ENCODE measurements at regions not wholly inside any gene's neighbourhood (a gene's known extent, or its start where the extent isn't known, plus 50 kb on each side); places are given as distances from the start of the nearest gene placed in this dataset.

- Histone ChIP-seq H3K4me1 (ENCODE audit: control insufficient read depth in 1 of 2, insufficient read depth in 2 of 2, low read length in 2 of 2) (no peaks in the 10 kb centered on the region), H3K4me3 (replicated peaks in 1 of 3; ENCODE audit: low read depth in 2 of 3, low read length in 3 of 3) (no peak overlapping the region), H3K36me3 (replicated peaks in 1 of 2; ENCODE audit: control insufficient read depth in 1 of 2, insufficient read depth in 2 of 2, low read length in 2 of 2) (no peaks in the 10 kb centered on the region), H4K20me1 (ENCODE audit: insufficient read depth, low read length) (no peaks in the 10 kb centered on the region), H2AFZ (ENCODE audit: insufficient read depth, low read depth, low read length, poor library complexity, severe bottlenecking) (no peak overlapping the region), H3K4me2 (replicated peaks; ENCODE audit: extremely low read depth, low read length, poor library complexity, severe bottlenecking) (no peak overlapping the region), H3K9ac (ENCODE audit: insufficient read depth, low read length, poor library complexity, severe bottlenecking) (no peak overlapping the region), H3K9me3 (replicated peaks in 1 of 2; ENCODE audit: control insufficient read depth in 1 of 2, insufficient read depth in 1 of 2, low read length in 2 of 2) (peaks cover 0 to 5% of the 10 kb centered on the region in 2 donors), H3K79me2 (ENCODE audit: insufficient read depth, low read length) (no peaks in the 10 kb centered on the region), H3K27me3 (ENCODE audit: control insufficient read depth in 2 of 2, insufficient read depth in 2 of 2, low read length in 2 of 2) (no peaks in the 10 kb centered on the region), H3K27ac (ENCODE audit: low read depth in 1 of 2, low read length in 2 of 2) (no peak overlapping the region)
- no peak overlapping the region for H3K27ac Mint-ChIP-seq
- intact Hi-C loops (cut with micrococcal nuclease) = no loop called here
- no peak for TF ChIP-seq CTCF (IDR thresholded peaks at IDR 0.05)
- no peak for DNase-seq
- H3K9me3 Mint-ChIP-seq = peaks cover 2 to 19% (median 6%) of the 10 kb centered on the region in 7 donors
- H3K27me3 Mint-ChIP-seq (ENCODE audit: low read depth in 3 of 3) = peaks cover 0 to 3% (median 0%) of the 10 kb centered on the region in 3 donors
- no peaks in the 10 kb centered on the region for H3K36me3 Mint-ChIP-seq
- H3K4me3 Mint-ChIP-seq = no peak overlapping the region
- WGBS (ENCODE audit: insufficient coverage) = 100% methylated on average over 2 of the region's 3 CpGs
- no peaks in the 10 kb centered on the region for H3K4me1 Mint-ChIP-seq
Observed at GRCh38 chr5:123708074-123708806, 196.3 kb downstream of the CSNK1G3 start.

- H3K9ac ChIP-seq (ENCODE audit: insufficient read depth, low read length, poor library complexity, severe bottlenecking) = no peak overlapping the region
- TF ChIP-seq CTCF (IDR thresholded peaks at IDR 0.05) = no peak
- Mint-ChIP-seq H3K36me3 (no peaks in the 10 kb centered on the region), H3K27ac (no peak overlapping the region), H3K27me3 (ENCODE audit: low read depth in 3 of 3) (peaks cover 0 to 2% (median 0%) of the 10 kb centered on the region in 3 donors), H3K9me3 (peaks cover 2 to 18% (median 5%) of the 10 kb centered on the region in 7 donors), H3K4me1 (no peaks in the 10 kb centered on the region), H3K4me3 (no peak overlapping the region)
- H3K27me3 ChIP-seq (ENCODE audit: control insufficient read depth in 2 of 2, insufficient read depth in 2 of 2, low read length in 2 of 2) = no peaks in the 10 kb centered on the region
- no peaks in the 10 kb centered on the region for H3K4me1 ChIP-seq (ENCODE audit: control insufficient read depth in 1 of 2, insufficient read depth in 2 of 2, low read length in 2 of 2)
- no peak overlapping the region for H3K4me3 ChIP-seq (replicated peaks in 1 of 3; ENCODE audit: low read depth in 2 of 3, low read length in 3 of 3)
- no peak overlapping the region for H2AFZ ChIP-seq (ENCODE audit: insufficient read depth, low read depth, low read length, poor library complexity, severe bottlenecking)
- no peaks in the 10 kb centered on the region for H3K79me2 ChIP-seq (ENCODE audit: insufficient read depth, low read length)
- intact Hi-C loops (cut with micrococcal nuclease) = no loop called here
- no peak for DNase-seq
- H3K4me2 ChIP-seq (replicated peaks; ENCODE audit: extremely low read depth, low read length, poor library complexity, severe bottlenecking) = no peak overlapping the region
- peaks cover 0 to 1% of the 10 kb centered on the region in 2 donors for H3K9me3 ChIP-seq (replicated peaks in 1 of 2; ENCODE audit: control insufficient read depth in 1 of 2, insufficient read depth in 1 of 2, low read length in 2 of 2)
- H3K27ac ChIP-seq (ENCODE audit: low read depth in 1 of 2, low read length in 2 of 2) = no peak overlapping the region
- no peaks in the 10 kb centered on the region for H4K20me1 ChIP-seq (ENCODE audit: insufficient read depth, low read length)
- no peaks in the 10 kb centered on the region for H3K36me3 ChIP-seq (replicated peaks in 1 of 2; ENCODE audit: control insufficient read depth in 1 of 2, insufficient read depth in 2 of 2, low read length in 2 of 2)
Observed at GRCh38 chr5:123706531-123706930, 194.6 kb downstream of the CSNK1G3 start.

Data from CD14-positive monocyte (primary cell).